ENCODE measurements at regions not wholly inside any gene's neighbourhood (a gene's known extent, or its start where the extent isn't known, plus 50 kb on each side); places are given as distances from the start of the nearest gene placed in this dataset.

DNA sequence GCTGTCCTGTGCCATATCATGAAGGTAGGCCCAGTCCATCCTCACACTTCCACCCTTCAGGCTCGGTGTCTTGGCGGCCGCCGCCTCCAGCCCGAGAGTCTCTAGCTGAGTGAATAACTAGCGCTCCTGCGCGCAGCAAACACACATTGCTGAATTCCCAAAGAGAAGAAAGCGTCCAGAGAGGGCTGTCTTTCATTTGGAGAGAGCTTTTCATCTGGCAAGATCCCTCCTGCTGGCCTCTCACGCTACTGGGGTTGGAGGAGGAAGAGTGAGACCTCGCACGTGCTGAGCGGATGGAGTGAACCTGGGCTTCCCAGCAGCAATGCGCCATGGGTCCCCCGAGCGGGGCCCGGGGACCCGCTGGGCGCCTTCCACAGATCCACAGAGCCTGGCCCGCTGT, 73.2 kb downstream of the NCR2 start:
- H3K27ac Mint-ChIP-seq, result no peak overlapping the region
- intact Hi-C loops (cut with micrococcal nuclease), result no loop called here
- ATAC-seq, result no peak

DNA sequence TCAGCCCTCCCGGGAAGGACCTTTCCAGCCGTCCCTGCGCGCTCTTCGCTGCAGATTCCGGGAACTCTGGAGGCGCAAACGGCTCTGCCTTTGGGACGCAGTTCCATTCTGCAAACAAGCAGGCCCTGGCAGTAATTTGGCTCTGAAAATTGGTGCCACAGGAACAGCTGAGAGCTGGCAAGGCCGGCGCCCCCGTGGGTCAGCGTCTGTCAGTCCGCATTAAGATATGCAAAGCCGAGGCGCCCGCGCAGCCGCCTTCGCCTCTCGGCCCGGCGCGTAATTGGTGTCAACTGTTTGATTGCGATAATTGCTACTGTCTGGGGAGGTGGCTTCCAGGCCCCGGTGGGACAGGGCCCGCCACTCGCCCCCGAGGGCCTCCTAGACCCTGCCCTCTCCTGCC, 73.6 kb downstream of the NCR2 start:
- ATAC-seq, result no peak
- no peak overlapping the region for H3K4me3 ChIP-seq (ENCODE audit: low read length)
- peaks cover 10% of the 10 kb centered on the region for H3K27me3 ChIP-seq (ENCODE audit: control insufficient read depth, insufficient read depth, low read length)
- H3K9me3 Mint-ChIP-seq, result no peaks in the 10 kb centered on the region
- WGBS (ENCODE audit: insufficient coverage), result 87% methylated on average over 29 of the region's 29 CpGs
- no peak overlapping the region for H3K4me3 Mint-ChIP-seq
- H3K27me3 Mint-ChIP-seq (ENCODE audit: low read depth in 2 of 2), result peaks cover 10 to 25% of the 10 kb centered on the region in 2 donors
- TF ChIP-seq, protein P1, sequence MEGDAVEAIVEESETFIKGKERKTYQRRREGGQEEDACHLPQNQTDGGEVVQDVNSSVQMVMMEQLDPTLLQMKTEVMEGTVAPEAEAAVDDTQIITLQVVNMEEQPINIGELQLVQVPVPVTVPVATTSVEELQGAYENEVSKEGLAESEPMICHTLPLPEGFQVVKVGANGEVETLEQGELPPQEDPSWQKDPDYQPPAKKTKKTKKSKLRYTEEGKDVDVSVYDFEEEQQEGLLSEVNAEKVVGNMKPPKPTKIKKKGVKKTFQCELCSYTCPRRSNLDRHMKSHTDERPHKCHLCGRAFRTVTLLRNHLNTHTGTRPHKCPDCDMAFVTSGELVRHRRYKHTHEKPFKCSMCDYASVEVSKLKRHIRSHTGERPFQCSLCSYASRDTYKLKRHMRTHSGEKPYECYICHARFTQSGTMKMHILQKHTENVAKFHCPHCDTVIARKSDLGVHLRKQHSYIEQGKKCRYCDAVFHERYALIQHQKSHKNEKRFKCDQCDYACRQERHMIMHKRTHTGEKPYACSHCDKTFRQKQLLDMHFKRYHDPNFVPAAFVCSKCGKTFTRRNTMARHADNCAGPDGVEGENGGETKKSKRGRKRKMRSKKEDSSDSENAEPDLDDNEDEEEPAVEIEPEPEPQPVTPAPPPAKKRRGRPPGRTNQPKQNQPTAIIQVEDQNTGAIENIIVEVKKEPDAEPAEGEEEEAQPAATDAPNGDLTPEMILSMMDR (IDR thresholded peaks at IDR 0.05), result no peak
- no peaks in the 10 kb centered on the region for H3K36me3 ChIP-seq (ENCODE audit: control insufficient read depth, insufficient read depth, low read length)
- H3K4me1 ChIP-seq (ENCODE audit: control insufficient read depth, insufficient read depth, low read length), result no peaks in the 10 kb centered on the region
- DNase-seq, result no peak
- H3K4me1 Mint-ChIP-seq, result no peaks in the 10 kb centered on the region
- peaks cover 5% of the 10 kb centered on the region for H3K9me3 ChIP-seq (ENCODE audit: control insufficient read depth, insufficient read depth, low read length)
- intact Hi-C loops (cut with micrococcal nuclease), result no loop called here
- no peak overlapping the region for H3K27ac Mint-ChIP-seq
- H3K36me3 Mint-ChIP-seq, result no peaks in the 10 kb centered on the region
- H3K27ac ChIP-seq (ENCODE audit: low read length), result no peak overlapping the region

More for the DNA sequence above, 73.2 kb downstream of the NCR2 start:
- Mint-ChIP-seq H3K4me1 (no peaks in the 10 kb centered on the region), H3K27me3 (ENCODE audit: low read depth in 2 of 2) (peaks cover 10 to 27% of the 10 kb centered on the region in 2 donors), H3K4me3 (no peak overlapping the region), H3K36me3 (no peaks in the 10 kb centered on the region), H3K9me3 (no peaks in the 10 kb centered on the region)
- Histone ChIP-seq H3K9me3 (ENCODE audit: control insufficient read depth, insufficient read depth, low read length) (peaks cover 5% of the 10 kb centered on the region), H3K4me3 (ENCODE audit: low read length) (no peak overlapping the region), H3K4me1 (ENCODE audit: control insufficient read depth, insufficient read depth, low read length) (no peaks in the 10 kb centered on the region), H3K27ac (ENCODE audit: low read length) (no peak overlapping the region), H3K27me3 (ENCODE audit: control insufficient read depth, insufficient read depth, low read length) (peaks cover 10% of the 10 kb centered on the region), H3K36me3 (ENCODE audit: control insufficient read depth, insufficient read depth, low read length) (no peaks in the 10 kb centered on the region)
- TF ChIP-seq, protein P1 (IDR thresholded peaks at IDR 0.05), result no peak
- WGBS (ENCODE audit: insufficient coverage), result 84% methylated on average over 20 of the region's 20 CpGs
- DNase-seq, result no peak

GRCh38 chr6:41409489-41409888, 74.1 kb downstream of the NCR2 start:
- Mint-ChIP-seq H3K4me1 (no peaks in the 10 kb centered on the region), H3K4me3 (no peak overlapping the region), H3K9me3 (no peaks in the 10 kb centered on the region), H3K27ac (no peak overlapping the region), H3K27me3 (ENCODE audit: low read depth in 2 of 2) (peaks cover 10 to 23% of the 10 kb centered on the region in 2 donors), H3K36me3 (no peaks in the 10 kb centered on the region)
- Histone ChIP-seq H3K36me3 (ENCODE audit: control insufficient read depth, insufficient read depth, low read length) (no peaks in the 10 kb centered on the region), H3K4me3 (ENCODE audit: low read length) (no peak overlapping the region), H3K9me3 (ENCODE audit: control insufficient read depth, insufficient read depth, low read length) (peaks cover 5% of the 10 kb centered on the region), H3K4me1 (ENCODE audit: control insufficient read depth, insufficient read depth, low read length) (no peaks in the 10 kb centered on the region), H3K27ac (ENCODE audit: low read length) (no peak overlapping the region), H3K27me3 (ENCODE audit: control insufficient read depth, insufficient read depth, low read length) (peaks cover 5% of the 10 kb centered on the region)
- no peak for ATAC-seq
- DNase-seq, result no peak
- intact Hi-C loops (cut with micrococcal nuclease), result no loop called here
- WGBS (ENCODE audit: insufficient coverage), result 89% methylated on average over 4 of the region's 5 CpGs
- TF ChIP-seq, protein P1 (IDR thresholded peaks at IDR 0.05), result no peak

- intact Hi-C loops (cut with micrococcal nuclease), result no loop called here
- Mint-ChIP-seq H3K9me3 (no peaks in the 10 kb centered on the region), H3K4me1 (no peaks in the 10 kb centered on the region), H3K4me3 (no peak overlapping the region), H3K27ac (no peak overlapping the region), H3K27me3 (ENCODE audit: low read depth in 2 of 2) (peaks cover 31 to 32% of the 10 kb centered on the region in 2 donors), H3K36me3 (no peaks in the 10 kb centered on the region)
- no peaks in the 10 kb centered on the region for H3K36me3 ChIP-seq (ENCODE audit: control insufficient read depth, insufficient read depth, low read length)
- H3K27ac ChIP-seq (ENCODE audit: low read length), result no peak overlapping the region
- 88% methylated on average over 5 of the region's 5 CpGs for WGBS (ENCODE audit: insufficient coverage)
- no peak for DNase-seq
- ATAC-seq, result no peak
- no peak overlapping the region for H3K4me3 ChIP-seq (ENCODE audit: low read length)
- H3K4me1 ChIP-seq (ENCODE audit: control insufficient read depth, insufficient read depth, low read length), result no peaks in the 10 kb centered on the region
- TF ChIP-seq, protein P1 (IDR thresholded peaks at IDR 0.05), result no peak
- peaks cover 2% of the 10 kb centered on the region for H3K27me3 ChIP-seq (ENCODE audit: control insufficient read depth, insufficient read depth, low read length)
- no peaks in the 10 kb centered on the region for H3K9me3 ChIP-seq (ENCODE audit: control insufficient read depth, insufficient read depth, low read length)
Measured at GRCh38 chr6:41411961-41412360, 76.6 kb downstream of the NCR2 start.

Measured in natural killer cell (primary cell).